ENCODE measurements at regions not wholly inside any gene's neighbourhood (a gene's known extent, or its start where the extent isn't known, plus 50 kb on each side); places are given as distances from the start of the nearest gene placed in this dataset.

- Histone ChIP-seq H2BK5ac (ENCODE audit: low read depth, low read length) (no peak overlapping the region), H3K4me3 (ENCODE audit: extremely low read depth in 1 of 4, insufficient read depth in 2 of 4, low read depth in 3 of 4, low read length in 4 of 4) (no peak overlapping the region), H3K4me1 (replicated peaks in 1 of 4; ENCODE audit: control insufficient read depth in 3 of 4, insufficient read depth in 4 of 4, low read length in 3 of 4) (no peaks in the 10 kb centered on the region), H2AK5ac (ENCODE audit: low read depth, low read length) (no peak overlapping the region), H3K36me3 (ENCODE audit: control insufficient read depth in 2 of 4, insufficient read depth in 4 of 4, low read length in 3 of 4) (no peaks in the 10 kb centered on the region), H3K23ac (ENCODE audit: insufficient read length) (no peak overlapping the region), H2BK12ac (ENCODE audit: low read depth, low read length) (no peak overlapping the region), H2BK120ac (replicated peaks; ENCODE audit: low read depth, low read length) (no peak overlapping the region), H4K91ac (replicated peaks; ENCODE audit: insufficient read length, low read length) (no peak overlapping the region), H3K56ac (replicated peaks; ENCODE audit: insufficient read length, low read depth, low read length) (no peak overlapping the region), H3K4me2 (ENCODE audit: insufficient read depth in 1 of 2, low read depth in 2 of 2, low read length in 2 of 2) (no peak overlapping the region), H3K9ac (replicated peaks in 1 of 4; ENCODE audit: extremely low read depth in 1 of 4, low read depth in 3 of 4, low read length in 3 of 4) (no peak overlapping the region), H3K9me3 (ENCODE audit: insufficient read depth in 2 of 2, low read depth in 1 of 2, low read length in 1 of 2) (0 out of 4 replicates have a peak, but pooled peaks cover 0 to 6% of the 10 kb centered on the region in 2 experiments), H2BK15ac (ENCODE audit: low read length) (no peak overlapping the region), H3K23me2 (ENCODE audit: low read depth, low read length) (no peaks in the 10 kb centered on the region; the same call in 1 of the 2 replicates), H4K8ac (ENCODE audit: extremely low read depth, insufficient read depth, low read length) (no peak overlapping the region), H3K79me2 (ENCODE audit: control insufficient read depth in 1 of 2, insufficient read depth in 2 of 2, low read length in 2 of 2) (no peaks in the 10 kb centered on the region), H4K5ac (ENCODE audit: insufficient read length, low read depth, low read length) (no peak overlapping the region), H2BK20ac (ENCODE audit: low read length) (no peak overlapping the region), H3K4ac (replicated peaks; ENCODE audit: insufficient read length, low read depth, low read length) (no peak overlapping the region), H3K27ac (ENCODE audit: low read depth, low read length) (no peak overlapping the region), H3K79me1 (ENCODE audit: low read depth, low read length) (no peaks in the 10 kb centered on the region), H3K18ac (ENCODE audit: extremely low read depth, low read length) (no peak overlapping the region), H4K20me1 (replicated peaks in 1 of 2; ENCODE audit: control insufficient read depth in 1 of 2, insufficient read depth in 2 of 2, low read length in 2 of 2) (no peaks in the 10 kb centered on the region), H2AFZ (ENCODE audit: low read length) (no peak overlapping the region), H3K14ac (ENCODE audit: insufficient read length) (no peak overlapping the region), H3K27me3 (replicated peaks in 1 of 4; ENCODE audit: control insufficient read depth in 3 of 4, extremely low read depth in 1 of 4, insufficient read depth in 3 of 4, low read length in 3 of 4) (no peaks in the 10 kb centered on the region)
- no peak for DNase-seq (ENCODE audit: low read depth in 1 of 2, low spot score in 2 of 2)
- ChIA-PET POLR2A (ENCODE audit: partially characterized antibody) (no interaction called here), CTCF (ENCODE audit: partially characterized antibody) (no interaction called here)
- FAIRE-seq, result no peak
- 84% methylated on average over 3 of the region's 3 CpGs; no CpG with 5 or more reads in 1 of the 2 experiments for WGBS, 2 experiments (ENCODE audit: extremely low coverage in 1 of 2, insufficient coverage in 1 of 2, insufficient read length in 1 of 2, insufficient replicate concordance in 2 of 2, low coverage in 1 of 2, low lambda C conversion rate in 2 of 2, missing lambda C conversion rate in 1 of 2)
- TF ChIP-seq CTBP2 (IDR thresholded peaks at IDR 0.05; ENCODE audit: borderline replicate concordance, insufficient read depth, insufficient read length, low read length) (no peak), RFX5 (IDR thresholded peaks at IDR 0.05; ENCODE audit: borderline replicate concordance, low read depth, low read length) (no peak), SIX5 (IDR thresholded peaks at IDR 0.05; ENCODE audit: low read depth, low read length) (no peak), TCF12 (IDR thresholded peaks at IDR 0.05; ENCODE audit: low read depth, low read length) (no peak), KDM5A (IDR thresholded peaks at IDR 0.05; ENCODE audit: low read length) (no peak), RAD21 (IDR thresholded peaks at IDR 0.05 in 1 of 2, conservative IDR thresholded peaks at IDR 0.05 in 1 of 2; ENCODE audit: low read depth in 2 of 2, low read length in 2 of 2) (no peak), SUZ12 (IDR thresholded peaks at IDR 0.05; ENCODE audit: low read length) (no peak), CEBPB (IDR thresholded peaks at IDR 0.05; ENCODE audit: low read depth, low read length) (no peak), ZNF274 (IDR thresholded peaks at IDR 0.05; ENCODE audit: borderline replicate concordance, extremely low read depth, low read length) (no peak), TAF1 (IDR thresholded peaks at IDR 0.05; ENCODE audit: low read depth, low read length) (no peak), EGR1 (IDR thresholded peaks at IDR 0.05; ENCODE audit: borderline replicate concordance, low read depth, low read length) (no peak), RBBP5 (IDR thresholded peaks at IDR 0.05; ENCODE audit: borderline replicate concordance, low read depth, low read length) (no peak), CHD1 (IDR thresholded peaks at IDR 0.05; ENCODE audit: low read depth, low read length) (no peak), JUN (IDR thresholded peaks at IDR 0.05; ENCODE audit: low read depth, low read length) (no peak), SAP30 (IDR thresholded peaks at IDR 0.05; ENCODE audit: insufficient read depth, insufficient replicate concordance, low read length) (no peak)
These were observed 947.8 kb downstream of the XPNPEP1 start for GRCh38 chr10:108975459-108976058.
